Neural cell (in vitro differentiated cells): ENCODE measurements at regions not wholly inside any gene's neighbourhood (a gene's known extent, or its start where the extent isn't known, plus 50 kb on each side); places are given as distances from the start of the nearest gene placed in this dataset.

ENCODE experiments used
- H2AFZ ChIP-seq: fragments of 200-600, 300-800 bp; sonication (generic), shearing (Covaris generic); 2 replicates; pipeline ENCODE4 v1.6.0; 2014; ENCODE audit warnings: low read depth, mild to moderate bottlenecking, antibody characterized with exemption, low read length, moderate library complexity
- H3F3A ChIP-seq: fragments of 200-600 bp; shearing (Covaris generic); 2 replicates; pipeline ENCODE4 v1.6.1; 2016; ENCODE audit warnings: mild to moderate bottlenecking, moderate library complexity, mixed read lengths, antibody characterized with exemption, low read length; ENCODE audit not compliant: insufficient read depth, poor library complexity, severe bottlenecking
- H3K27ac ChIP-seq: fragments of 200-600, 300-800 bp; sonication (generic), shearing (Covaris generic); 2 replicates; pipeline ENCODE4 v1.5.1; 2014; ENCODE audit warnings: mild to moderate bottlenecking, low read length, moderate library complexity
- H3K27me3 ChIP-seq: fragments of 300-800, 200-600 bp; sonication (generic), shearing (Covaris generic); 2 replicates; pipeline ENCODE4 v1.6.0; 2014; ENCODE audit warnings: mild to moderate bottlenecking, low read depth, low read length, moderate library complexity; ENCODE audit not compliant: insufficient read depth
- H3K36me3 ChIP-seq: fragments of 300-800, 200-600 bp; sonication (generic), shearing (Covaris generic); 2 replicates; pipeline ENCODE4 v1.5.1; 2014; ENCODE audit warnings: mild to moderate bottlenecking, antibody characterized with exemption, low read length, moderate library complexity; ENCODE audit not compliant: insufficient read depth
- H3K4me2 ChIP-seq: fragments of 300-800, 200-600 bp; sonication (generic), shearing (Covaris generic); 2 replicates; pipeline ENCODE4 v1.6.0; 2014; ENCODE audit warnings: mild to moderate bottlenecking, low read length
- H3K4me3 ChIP-seq: fragments of 300-800, 200-600 bp; sonication (generic), shearing (Covaris generic); 2 replicates; pipeline ENCODE4 v1.5.1; 2014; ENCODE audit warnings: mild to moderate bottlenecking, low read length, moderate library complexity
- H3K79me2 ChIP-seq: fragments of 200-600 bp; shearing (Covaris generic); replicated peaks from 2 replicates; pipeline ENCODE4 v1.6.0; 2014; ENCODE audit warnings: mild to moderate bottlenecking, low read length, moderate library complexity; ENCODE audit not compliant: insufficient read depth
- H3K9ac ChIP-seq: fragments of 300-800, 200-600 bp; sonication (generic), shearing (Covaris generic); 2 replicates; pipeline ENCODE4 v1.6.1; 2016; ENCODE audit warnings: mild to moderate bottlenecking, low read length, mixed read lengths
- H3K9me2 ChIP-seq: fragments of 200-600 bp; shearing (Covaris generic); 2 replicates; pipeline ENCODE4 v1.6.1; 2016; ENCODE audit warnings: mild to moderate bottlenecking, low read length, mixed read lengths; ENCODE audit not compliant: insufficient read depth
- H3K9me3 ChIP-seq: fragments of 200-600, 300-800 bp; sonication (generic), shearing (Covaris generic); 2 replicates; pipeline ENCODE4 v1.6.1; 2016; ENCODE audit warnings: mild to moderate bottlenecking, mixed run types, low read length, moderate library complexity, mixed read lengths
- H4K20me1 ChIP-seq: fragments of 200-600 bp; shearing (Covaris generic); 2 replicates; pipeline ENCODE4 v1.6.1; 2016; ENCODE audit warnings: mild to moderate bottlenecking, mixed run types; ENCODE audit not compliant: insufficient read depth
- EP300 ChIP-seq: fragments of 450-650 bp; conservative IDR thresholded peaks from 2 replicates; pipeline ENCODE4 v1.6.1; 2014; ENCODE audit warnings: antibody characterized with exemption, mild to moderate bottlenecking, moderate library complexity; ENCODE audit not compliant: poor library complexity, severe bottlenecking
- EZH2 ChIP-seq: fragments of 200-600, 300-800 bp; shearing (Covaris generic), sonication (generic); IDR thresholded peaks from 2 replicates; pipeline ENCODE4 v1.6.1; 2014; ENCODE audit warnings: antibody characterized with exemption, low read length, borderline replicate concordance, mild to moderate bottlenecking; ENCODE audit not compliant: insufficient read depth, poor library complexity, severe bottlenecking
- MXI1 ChIP-seq: fragments of 450-650 bp; conservative IDR thresholded peaks from 2 replicates; pipeline ENCODE4 v1.6.1; 2014; ENCODE audit warnings: antibody characterized with exemption, mild to moderate bottlenecking; ENCODE audit not compliant: poor library complexity, severe bottlenecking
- POLR2AphosphoS5 ChIP-seq: IDR thresholded peaks from 2 replicates; pipeline ENCODE4 v1.6.1; 2012
- RAD21 ChIP-seq: fragments of 450-650 bp; conservative IDR thresholded peaks from 2 replicates; pipeline ENCODE4 v1.6.1; 2014; ENCODE audit warnings: antibody characterized with exemption, mild to moderate bottlenecking, moderate library complexity
- SMC3 ChIP-seq: fragments of 450-650 bp; conservative IDR thresholded peaks from 2 replicates; pipeline ENCODE4 v1.6.1; 2014; ENCODE audit warnings: antibody characterized with exemption, mild to moderate bottlenecking, moderate library complexity; ENCODE audit not compliant: poor library complexity
- TAF1 ChIP-seq: IDR thresholded peaks from 2 replicates; pipeline ENCODE4 v1.6.1; 2012; ENCODE audit warnings: low read depth
- TF ChIP-seq, protein P1 (sequence below): IDR thresholded peaks from 2 replicates; pipeline ENCODE4 v1.6.1; 2012; ENCODE audit warnings: borderline replicate concordance
- TF ChIP-seq, protein P2 (sequence below): fragments of 450-650 bp; IDR thresholded peaks from 2 replicates; pipeline ENCODE4 v1.5.1; 2014; ENCODE audit warnings: antibody characterized with exemption, mild to moderate bottlenecking, moderate library complexity; ENCODE audit not compliant: poor library complexity, severe bottlenecking

DNA sequence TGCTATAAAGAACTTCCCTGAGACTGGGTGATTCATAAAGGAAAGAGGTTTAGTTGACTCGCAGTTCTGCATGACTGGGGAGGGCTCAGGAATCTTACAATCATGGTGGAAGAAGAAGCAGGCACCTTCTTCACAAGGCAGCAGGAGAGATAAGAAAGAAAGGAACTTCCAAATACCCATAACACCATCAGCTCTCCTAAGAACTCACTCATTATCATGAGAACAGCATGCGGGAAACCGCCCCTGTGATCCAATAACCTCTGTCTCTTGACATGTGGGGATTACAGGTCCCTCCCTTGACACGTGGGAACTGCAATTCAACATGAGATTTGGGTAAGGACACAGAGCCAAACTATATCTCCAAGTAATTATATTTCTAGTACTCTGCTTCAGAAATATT, 163.8 kb upstream of the CDH20 start:
- Histone ChIP-seq H4K20me1 (no peaks in the 10 kb centered on the region), H3K4me3 (no peak overlapping the region), H3K9me3 (no peaks in the 10 kb centered on the region), H3F3A (no peaks in the 10 kb centered on the region), H3K36me3 (no peaks in the 10 kb centered on the region), H3K27ac (no peak overlapping the region), H2AFZ (no peak overlapping the region), H3K9me2 (no peaks in the 10 kb centered on the region), H3K27me3 (no peaks in the 10 kb centered on the region), H3K79me2 (no peaks in the 10 kb centered on the region), H3K9ac (no peak overlapping the region), H3K4me2 (no peak overlapping the region)
- TF ChIP-seq RAD21 (no peak), EP300 (no peak), SMC3 (no peak), TAF1 (no peak), POLR2AphosphoS5 (no peak), MXI1 (no peak), EZH2 (no peak)
- TF ChIP-seq, protein P1, sequence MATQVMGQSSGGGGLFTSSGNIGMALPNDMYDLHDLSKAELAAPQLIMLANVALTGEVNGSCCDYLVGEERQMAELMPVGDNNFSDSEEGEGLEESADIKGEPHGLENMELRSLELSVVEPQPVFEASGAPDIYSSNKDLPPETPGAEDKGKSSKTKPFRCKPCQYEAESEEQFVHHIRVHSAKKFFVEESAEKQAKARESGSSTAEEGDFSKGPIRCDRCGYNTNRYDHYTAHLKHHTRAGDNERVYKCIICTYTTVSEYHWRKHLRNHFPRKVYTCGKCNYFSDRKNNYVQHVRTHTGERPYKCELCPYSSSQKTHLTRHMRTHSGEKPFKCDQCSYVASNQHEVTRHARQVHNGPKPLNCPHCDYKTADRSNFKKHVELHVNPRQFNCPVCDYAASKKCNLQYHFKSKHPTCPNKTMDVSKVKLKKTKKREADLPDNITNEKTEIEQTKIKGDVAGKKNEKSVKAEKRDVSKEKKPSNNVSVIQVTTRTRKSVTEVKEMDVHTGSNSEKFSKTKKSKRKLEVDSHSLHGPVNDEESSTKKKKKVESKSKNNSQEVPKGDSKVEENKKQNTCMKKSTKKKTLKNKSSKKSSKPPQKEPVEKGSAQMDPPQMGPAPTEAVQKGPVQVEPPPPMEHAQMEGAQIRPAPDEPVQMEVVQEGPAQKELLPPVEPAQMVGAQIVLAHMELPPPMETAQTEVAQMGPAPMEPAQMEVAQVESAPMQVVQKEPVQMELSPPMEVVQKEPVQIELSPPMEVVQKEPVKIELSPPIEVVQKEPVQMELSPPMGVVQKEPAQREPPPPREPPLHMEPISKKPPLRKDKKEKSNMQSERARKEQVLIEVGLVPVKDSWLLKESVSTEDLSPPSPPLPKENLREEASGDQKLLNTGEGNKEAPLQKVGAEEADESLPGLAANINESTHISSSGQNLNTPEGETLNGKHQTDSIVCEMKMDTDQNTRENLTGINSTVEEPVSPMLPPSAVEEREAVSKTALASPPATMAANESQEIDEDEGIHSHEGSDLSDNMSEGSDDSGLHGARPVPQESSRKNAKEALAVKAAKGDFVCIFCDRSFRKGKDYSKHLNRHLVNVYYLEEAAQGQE = no peak
- TF ChIP-seq, protein P2, sequence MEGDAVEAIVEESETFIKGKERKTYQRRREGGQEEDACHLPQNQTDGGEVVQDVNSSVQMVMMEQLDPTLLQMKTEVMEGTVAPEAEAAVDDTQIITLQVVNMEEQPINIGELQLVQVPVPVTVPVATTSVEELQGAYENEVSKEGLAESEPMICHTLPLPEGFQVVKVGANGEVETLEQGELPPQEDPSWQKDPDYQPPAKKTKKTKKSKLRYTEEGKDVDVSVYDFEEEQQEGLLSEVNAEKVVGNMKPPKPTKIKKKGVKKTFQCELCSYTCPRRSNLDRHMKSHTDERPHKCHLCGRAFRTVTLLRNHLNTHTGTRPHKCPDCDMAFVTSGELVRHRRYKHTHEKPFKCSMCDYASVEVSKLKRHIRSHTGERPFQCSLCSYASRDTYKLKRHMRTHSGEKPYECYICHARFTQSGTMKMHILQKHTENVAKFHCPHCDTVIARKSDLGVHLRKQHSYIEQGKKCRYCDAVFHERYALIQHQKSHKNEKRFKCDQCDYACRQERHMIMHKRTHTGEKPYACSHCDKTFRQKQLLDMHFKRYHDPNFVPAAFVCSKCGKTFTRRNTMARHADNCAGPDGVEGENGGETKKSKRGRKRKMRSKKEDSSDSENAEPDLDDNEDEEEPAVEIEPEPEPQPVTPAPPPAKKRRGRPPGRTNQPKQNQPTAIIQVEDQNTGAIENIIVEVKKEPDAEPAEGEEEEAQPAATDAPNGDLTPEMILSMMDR = no peak

DNA sequence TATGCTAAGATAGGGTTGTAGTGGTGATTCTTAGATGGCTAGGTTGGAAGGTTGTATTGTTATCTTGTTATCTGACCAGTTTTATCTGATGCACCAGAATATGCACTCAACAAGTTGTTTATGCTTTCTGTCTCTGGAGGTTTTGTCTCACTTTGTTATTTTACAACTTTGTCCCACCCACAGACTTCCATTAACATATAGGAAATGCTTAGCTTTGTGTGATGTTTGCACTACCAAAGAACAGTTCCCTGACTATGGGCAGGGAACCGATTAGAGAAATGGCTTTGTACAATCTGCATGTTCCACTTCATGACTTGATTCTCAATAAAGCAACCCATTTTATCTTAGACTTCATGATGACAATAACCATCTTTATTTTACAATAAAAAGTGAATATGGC, 160.6 kb upstream of the CDH20 start:
- no peak overlapping the region for H3K4me3 ChIP-seq
- H2AFZ ChIP-seq = no peak overlapping the region
- no peaks in the 10 kb centered on the region for H3K79me2 ChIP-seq
- H3K9me2 ChIP-seq = no peaks in the 10 kb centered on the region
- no peaks in the 10 kb centered on the region for H3F3A ChIP-seq
- H3K9ac ChIP-seq = no peak overlapping the region
- no peak overlapping the region for H3K4me2 ChIP-seq
- no peaks in the 10 kb centered on the region for H3K27me3 ChIP-seq
- H3K27ac ChIP-seq = no peak overlapping the region
- no peaks in the 10 kb centered on the region for H3K9me3 ChIP-seq
- H3K36me3 ChIP-seq = no peaks in the 10 kb centered on the region
- no peaks in the 10 kb centered on the region for H4K20me1 ChIP-seq
- TF ChIP-seq MXI1 (no peak), SMC3 (no peak), TAF1 (no peak), EP300 (no peak), RAD21 (no peak), POLR2AphosphoS5 (no peak)
- TF ChIP-seq, protein P2 = no peak
- TF ChIP-seq, protein P1 = no peak
